Midbrain (tissue), 1 donor: ENCODE measurements at regions not wholly inside any gene's neighbourhood (a gene's known extent, or its start where the extent isn't known, plus 50 kb on each side); places are given as distances from the start of the nearest gene placed in this dataset.
"Not testable (repeated sequence)": the region's sequence is repeated elsewhere in the genome, so short reads cannot be mapped to it uniquely, and the experiment has no call there.

Source experiments
- DNase-seq: peaks from one replicate; lab custom pipeline; 2025; lab: John Stamatoyannopoulos, UW

DNA sequence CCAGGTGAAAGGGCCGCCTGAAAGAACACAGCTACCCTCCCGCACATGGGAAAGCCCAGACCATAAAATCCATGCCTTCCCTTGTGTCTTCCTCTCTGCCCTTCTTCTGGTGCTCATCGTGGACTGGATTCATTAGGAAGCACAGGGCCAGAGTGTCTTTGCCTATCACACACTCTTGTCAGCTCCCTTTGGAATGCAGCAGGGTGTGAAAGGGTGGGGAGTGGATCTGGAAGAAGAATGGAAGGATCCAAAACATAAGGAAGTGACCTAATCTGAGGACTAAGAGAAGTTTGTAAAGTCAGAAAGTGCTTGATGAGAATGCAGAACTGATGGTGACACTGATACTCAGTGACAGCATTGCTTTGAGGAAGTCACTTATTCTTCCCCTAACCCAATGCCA is 1147.3 kb upstream of the GOT2 start:
- no peak for DNase-seq

DNA sequence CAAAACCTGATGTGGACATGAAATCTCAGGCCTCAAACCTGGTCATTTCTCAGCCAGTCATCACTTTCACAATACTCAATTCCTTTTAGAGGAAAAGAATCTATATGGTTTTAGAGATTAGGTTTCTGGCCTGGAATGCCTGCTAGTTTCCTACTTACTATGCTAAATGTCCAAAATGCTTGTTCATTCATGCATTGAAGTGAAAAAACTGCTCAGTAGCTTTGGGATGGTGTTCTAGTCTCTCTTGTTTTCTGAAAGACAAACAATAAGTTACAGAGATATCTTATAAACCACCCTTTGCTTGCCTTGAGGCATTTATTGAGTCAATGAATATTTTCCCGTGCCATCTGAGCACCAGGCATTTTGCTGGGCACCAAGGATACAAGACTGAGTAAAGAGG is 1146.5 kb upstream of the GOT2 start:
- DNase-seq = no peak

DNA sequence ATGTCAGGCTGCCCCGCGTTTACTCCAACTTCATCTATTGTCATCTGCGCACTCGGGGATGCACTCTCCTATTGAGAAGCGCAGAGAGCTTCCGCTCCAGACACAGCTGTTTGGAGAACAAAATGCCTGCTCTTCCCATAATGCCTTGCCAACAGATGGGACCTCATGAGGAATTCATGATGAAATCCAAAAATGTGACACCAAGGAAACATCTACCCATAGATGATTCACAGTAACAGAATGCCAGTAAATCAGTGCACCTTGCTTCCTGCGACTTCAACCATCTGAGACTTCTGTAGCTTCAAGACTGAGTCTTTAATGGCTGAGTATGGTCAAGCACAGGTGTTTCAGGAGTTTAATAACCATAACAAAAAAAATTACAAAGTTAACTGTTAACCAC is 1144.9 kb upstream of the GOT2 start:
- no peak for DNase-seq

DNA sequence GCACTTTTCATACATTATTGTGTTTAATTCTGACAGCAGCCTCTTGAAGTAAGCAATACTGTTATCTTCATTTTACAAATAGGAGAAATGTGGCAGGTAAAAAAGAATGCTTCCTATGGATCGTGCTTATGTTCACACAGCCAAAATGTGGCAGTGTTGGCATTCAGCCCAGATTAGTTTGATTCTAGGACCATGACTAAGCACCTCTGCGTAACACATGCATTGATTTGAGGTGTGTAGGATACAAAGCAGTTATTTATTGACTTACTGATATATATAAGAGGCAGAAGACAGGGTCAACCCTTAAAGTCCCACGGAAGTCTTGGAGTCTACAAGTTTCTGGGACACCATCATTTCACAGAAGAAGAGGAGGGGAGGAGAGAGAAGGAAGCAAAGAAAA is 1144.4 kb upstream of the GOT2 start:
- DNase-seq = no peak

DNA sequence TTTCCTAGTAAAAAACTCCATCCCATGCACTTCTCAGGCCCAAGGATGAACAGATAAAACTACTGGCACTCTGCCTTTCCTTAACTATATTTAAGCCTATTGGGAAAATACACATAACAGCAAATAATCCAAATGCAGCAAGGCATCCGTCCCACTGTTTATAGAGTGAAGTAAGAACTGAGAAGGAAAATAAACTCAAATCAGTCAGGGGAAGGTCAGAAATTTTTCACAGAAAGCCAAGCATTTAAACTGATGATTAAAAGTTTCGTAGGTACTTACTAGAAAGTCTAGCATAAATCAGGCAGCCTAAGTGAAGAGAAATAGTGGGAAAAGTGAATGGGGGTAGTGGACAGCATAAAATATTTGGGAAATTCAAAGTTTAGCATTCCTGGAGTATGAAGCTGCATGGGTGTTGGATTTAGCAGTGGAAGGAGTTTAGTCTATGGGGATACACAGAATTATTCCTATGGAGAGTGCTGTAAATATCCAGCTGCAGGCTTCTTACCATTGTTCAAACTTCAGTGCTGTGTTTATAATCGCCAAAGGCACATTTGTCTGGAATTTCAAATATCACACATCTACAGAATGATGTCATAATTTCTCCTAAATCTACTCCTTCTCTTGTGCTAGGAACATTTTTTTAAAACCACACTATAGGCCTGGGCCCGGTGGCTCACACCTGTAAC is 1131.0 kb upstream of the GOT2 start:
- no peak for DNase-seq

DNA sequence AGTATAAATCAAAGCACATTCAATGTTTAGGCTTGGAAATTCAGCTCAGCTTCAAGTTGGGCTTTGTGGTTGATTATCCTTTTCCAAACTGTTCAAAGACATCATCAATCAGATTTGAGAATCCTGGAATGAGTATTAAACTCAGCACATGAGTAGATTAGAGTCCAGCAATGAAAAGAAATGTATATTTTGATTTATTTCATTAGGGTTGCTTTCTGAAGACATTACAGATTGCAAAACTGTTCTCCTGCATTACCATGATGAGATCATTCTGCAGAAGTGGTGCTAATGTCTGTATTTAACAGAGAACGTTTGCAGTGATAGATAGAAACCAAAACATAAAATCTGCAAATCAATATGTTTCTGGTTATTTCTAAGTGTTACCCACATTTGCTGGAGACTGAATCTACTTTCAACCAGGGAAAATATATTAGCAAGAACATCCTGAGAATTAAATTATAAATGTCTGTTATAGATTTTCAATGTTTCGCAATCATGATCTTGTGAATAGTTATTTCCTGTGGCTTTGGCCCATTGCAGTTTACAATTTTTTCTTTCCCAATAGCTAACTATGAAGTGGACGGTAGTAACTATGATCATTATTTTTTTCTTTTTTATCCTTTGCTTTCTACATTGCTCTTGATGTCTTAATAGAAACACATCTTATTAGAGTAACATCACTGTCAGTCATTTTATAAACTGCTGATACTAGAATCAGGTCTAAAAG is 1125.7 kb upstream of the GOT2 start:
- no peak for DNase-seq

DNA sequence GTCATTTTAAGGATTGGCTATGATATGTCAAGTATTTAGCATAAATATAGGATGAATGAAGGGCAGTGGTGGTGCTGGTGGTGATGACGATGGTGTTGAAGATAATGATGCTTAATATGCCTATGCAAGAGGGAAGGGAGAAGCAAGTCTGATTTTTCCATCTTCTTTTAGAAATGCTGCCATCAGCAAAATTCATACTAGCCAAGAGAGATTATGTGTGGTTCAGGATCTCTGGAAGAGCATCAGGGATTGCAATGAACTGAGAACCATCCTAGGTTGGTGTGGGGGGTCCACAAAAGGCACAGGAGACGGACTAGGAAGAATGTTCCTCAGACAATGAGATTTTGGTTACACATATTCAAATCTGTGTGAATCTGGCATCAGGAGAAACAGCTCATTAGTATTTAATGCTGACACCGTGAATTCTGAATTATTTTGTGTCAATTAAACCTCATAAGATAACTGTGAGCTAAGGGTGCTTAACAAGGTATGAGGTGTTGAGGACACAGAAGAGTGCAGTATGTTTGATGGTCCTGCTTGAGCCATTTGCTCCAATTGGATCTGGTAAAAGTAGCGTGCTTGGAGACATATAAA is 1120.8 kb upstream of the GOT2 start:
- DNase-seq = no peak

DNA sequence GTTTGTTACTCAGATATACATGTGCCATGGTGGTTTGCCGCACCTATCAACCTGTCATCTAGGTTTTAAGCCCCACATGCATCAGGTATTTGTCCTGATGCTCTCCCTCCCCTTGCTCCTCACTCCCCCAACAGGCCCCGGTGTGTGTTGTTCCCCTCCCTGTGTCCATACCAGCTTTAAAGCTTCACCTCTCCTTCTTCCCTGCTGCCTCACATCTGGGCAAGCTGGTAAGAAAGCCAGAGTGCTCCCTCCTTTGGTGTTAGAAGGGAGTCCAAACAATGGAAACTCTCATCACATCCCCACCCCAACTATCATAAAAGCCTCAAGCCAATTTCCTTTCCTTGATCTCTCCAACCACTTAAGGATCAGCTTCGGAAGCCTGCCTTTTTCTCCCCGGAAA is 1115.6 kb upstream of the GOT2 start:
- no peak for DNase-seq

DNA sequence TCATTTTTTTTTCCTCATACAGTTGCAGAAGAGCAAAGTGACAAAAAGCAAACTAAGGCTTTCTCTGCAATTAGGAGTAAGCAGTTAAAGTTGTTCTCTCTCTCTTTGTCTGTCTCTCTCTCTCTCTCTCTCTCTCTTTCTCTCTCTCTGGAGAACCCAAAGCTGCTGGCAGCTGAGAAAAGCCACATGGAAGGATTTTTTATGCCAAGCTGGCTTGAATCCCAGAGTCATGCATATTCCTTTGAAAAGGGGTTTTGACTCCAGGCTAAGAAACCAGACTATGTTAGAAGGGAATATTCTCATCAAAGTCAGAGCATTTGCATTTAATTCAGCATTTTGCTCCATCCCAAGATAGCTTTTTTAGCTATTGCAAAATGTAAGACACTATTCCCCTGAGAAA is 1114.2 kb upstream of the GOT2 start:
- peak; percentile 86 for DNase-seq

DNA sequence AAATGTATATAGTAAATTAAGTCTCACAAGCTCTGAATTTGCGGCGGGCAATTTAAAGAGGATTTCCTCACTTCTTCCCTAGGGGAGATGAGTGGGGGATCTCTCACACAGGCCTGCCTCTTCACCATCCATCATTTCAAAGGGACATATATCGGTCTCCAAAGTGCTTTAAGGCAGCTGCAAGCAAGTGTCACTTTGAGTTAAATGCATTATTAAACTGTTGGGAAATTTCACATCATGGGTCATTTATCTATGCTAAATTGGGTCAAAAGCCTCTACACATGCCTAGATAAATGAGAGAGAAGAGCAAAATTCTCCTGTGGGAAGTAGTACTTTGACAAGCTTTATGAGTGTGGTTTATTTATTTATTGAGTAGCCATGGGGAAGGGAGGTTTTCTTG is 1106.1 kb upstream of the GOT2 start:
- DNase-seq = no peak

DNA sequence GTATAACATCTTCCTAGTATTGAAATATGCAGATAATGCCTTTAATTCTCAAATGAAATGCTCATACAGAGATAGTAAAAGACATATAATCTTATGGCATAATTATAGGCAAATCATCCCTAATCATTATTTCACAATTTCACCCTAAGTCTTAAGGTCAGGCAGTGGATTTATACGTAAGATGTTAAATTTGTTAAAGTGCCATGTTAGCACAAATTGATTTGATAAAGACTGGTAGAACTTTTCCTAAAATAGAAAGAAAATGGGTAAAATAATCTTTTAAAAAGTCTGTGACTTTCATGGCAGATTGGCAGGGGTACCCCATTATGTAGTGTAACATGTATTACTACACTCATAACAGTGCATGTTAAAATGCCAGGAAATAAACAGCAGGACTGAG is 1092.7 kb upstream of the GOT2 start:
- DNase-seq = no peak

DNA sequence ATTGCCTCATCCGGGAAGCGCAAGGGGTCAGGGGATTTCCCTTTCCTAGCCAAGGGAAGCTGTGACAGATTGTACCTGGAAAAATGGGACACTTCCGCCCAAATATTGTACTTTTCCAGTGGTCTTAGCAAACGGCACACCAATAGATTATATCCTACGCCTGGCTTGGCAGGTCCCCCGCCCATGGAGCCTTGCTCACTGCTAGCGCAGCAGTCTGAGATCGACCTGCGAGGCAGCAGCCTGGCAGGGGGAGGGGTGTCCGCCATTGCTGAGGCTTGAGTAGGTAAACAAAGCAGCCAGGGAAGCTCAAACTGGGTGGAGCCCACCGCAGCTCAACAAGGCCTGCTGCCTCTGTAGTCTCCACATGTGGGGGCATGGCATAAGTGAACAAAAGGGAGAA is 1075.4 kb upstream of the GOT2 start:
- DNase-seq = not testable (repeated sequence)

DNA sequence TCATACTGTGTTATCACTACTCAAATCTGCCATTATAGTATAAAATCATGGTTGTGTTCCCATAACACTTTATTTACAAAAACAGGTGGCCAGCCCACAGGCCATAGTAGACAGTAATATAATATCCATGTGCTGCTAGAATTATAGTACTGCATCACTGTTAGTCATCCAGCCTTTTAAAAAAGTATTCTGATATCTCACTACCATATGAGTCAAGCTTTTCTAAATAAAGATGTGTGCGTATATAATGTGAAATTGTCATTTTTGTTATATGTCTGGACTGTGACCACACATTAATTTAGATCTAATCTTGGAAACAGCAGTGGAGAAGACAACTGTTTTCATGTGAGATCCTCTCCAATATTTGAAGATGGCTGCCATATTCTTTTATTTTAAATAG is 1049.1 kb upstream of the GOT2 start:
- no peak for DNase-seq

DNA sequence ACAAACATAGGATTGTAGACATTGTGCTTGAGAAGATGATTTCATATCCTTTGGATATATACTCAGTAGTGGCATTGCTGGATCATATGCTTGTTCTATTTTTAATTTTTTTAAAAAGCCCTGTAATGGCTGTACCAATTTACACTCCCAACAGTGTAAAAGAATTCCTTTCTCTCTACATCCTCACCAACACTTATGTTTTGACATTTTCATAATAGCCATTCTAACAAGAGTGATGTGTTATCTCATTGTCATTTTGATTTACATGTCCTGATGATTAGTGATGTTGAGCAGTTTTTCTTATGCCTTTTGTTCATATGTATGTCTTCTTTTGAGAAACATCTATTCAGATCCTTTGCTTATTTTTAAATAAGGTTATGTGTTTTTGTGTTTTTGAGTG is 1039.2 kb upstream of the GOT2 start:
- no peak for DNase-seq

DNA sequence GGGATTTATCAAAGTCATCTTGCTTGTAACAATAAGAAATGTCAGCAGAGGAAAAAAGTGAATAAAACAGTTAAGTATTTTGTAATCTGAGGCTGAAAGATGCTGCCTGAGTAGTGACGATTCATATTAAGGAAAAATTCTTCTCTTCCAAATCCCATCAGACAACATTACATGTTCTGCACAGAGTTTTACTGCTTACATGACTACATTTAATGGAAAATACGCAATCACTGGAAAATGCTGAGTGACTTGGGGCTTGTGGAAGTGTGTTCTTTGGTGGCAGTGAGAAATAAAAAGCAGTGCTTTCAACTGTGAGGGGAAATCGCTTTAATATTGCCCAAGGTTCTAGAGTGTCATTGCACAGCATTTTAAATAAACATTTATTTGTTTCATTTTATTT is 1025.2 kb upstream of the GOT2 start:
- DNase-seq = no peak

DNA sequence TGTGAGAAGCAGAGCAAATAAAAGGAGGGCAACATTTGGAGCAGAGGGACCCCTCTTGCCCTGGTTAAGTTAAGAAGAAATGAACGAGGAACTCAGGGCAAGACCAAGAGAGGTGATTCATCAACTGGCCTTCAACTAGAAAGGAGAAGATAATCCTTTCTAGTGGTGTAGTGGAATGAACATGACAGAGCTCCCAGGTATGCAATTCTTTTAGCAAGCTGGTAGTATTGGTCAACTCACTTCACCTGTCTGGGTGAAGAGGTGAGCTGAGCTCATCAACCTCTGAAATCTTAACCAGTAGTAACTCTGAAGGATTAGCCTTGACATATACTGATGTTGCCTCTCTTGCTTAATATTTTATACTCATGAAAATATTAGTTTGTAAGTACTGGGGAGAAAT is 1024.7 kb upstream of the GOT2 start:
- no peak for DNase-seq

DNA sequence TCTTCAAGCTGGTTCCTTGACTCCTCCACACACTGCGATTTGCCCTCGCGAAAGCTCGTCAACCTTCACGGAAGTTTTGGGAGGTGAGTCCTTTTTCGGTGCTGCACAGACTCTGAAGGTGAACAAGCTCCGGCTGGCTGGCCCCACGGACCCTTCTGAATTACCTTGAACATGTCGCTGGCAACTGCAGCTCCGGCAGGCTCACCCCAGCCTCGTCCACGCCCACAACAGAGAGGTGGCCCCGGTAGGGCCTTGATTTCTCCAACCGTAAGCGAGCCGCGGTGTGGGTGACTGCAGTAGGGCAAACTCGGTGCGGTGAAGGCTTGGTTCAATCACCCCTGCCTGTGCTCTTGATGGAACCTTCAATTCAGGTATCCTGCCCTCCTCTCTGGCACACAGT is 1020.7 kb upstream of the GOT2 start:
- no peak for DNase-seq

DNA sequence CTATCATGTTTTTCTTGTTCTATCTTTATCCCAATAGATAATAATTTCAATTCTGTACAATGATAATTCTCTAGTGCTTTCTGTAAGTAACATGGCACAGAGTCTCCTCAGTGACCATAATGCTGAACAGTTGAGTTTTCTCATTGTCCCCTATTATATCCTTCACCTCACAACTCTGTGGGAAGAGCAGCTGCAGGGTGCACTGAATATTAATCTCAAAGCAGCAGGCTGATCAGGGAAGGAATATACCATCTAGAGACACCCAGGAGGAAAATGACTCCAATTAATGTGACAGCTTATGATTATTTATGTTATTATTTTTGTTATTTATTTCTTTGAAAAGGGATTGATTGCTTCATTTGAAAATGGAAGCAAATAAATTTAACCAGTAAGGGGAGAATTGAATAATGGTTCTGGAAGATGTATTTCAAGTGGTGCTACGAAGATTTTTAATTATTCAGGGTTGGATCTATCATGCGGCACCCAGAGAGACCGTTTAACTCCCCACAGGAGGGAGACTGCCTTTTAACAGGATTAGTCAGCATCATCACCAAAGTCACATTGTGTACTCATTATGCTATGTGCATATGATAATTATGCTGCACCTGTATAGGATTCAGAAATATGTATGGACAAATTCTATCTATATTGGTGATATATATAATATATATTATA is 1015.7 kb upstream of the GOT2 start:
- no peak for DNase-seq

DNA sequence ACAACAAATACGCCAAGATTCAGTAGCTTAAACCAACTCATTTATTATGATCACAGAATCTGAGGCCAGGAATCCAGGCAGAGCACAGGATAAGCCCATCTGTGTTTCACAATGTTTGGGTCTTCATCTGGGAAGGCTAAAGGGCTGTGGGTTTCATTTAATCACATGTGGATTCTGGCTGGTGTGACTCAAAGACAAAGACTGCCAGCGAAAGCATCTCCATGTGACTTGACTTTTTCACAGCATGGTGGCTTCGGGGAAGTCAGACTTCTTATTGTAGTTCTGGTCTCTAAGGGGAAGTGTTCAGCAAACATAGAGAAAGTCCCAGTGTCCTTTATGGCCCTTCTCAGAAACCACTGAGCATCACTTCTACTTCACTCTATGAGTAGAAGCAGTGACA is 1014.4 kb upstream of the GOT2 start:
- no peak for DNase-seq

DNA sequence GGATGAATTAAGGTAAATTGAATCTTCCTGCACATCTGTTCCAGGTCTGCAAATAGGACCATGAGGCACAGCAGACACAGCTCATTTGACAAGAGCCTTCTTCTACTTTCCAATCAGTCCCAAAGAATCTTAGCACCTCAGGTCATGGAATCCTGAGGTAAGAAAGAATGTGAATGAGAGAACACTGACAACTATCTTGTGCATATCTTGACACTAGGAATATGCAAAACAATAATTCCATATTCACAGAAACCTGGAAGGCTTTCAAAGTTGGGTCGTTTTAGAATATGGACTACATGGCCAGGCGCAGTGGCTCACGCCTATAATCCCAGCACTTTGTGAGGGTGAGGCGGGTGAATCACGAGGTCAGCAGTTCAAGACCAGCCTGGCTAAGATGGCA is 1009.4 kb upstream of the GOT2 start:
- no peak for DNase-seq

DNA sequence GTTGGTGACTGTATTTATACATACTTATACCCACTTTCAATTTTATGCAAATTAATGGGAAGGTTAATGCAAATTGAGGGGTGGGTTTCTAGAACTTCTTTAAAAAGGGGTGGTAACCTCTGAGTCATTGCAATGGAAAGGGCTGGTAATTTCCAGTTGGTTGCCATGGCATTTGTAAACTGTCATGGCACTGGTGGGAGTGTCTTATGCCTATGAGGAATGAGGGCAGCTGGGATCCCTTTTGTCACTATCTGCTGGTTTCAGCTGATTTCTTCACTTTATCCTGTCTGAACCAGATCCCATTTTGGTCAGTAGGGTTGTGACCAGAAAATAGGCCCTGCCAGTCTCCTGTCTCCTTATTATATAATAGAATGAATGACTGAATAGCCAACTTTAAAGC is 1006.7 kb upstream of the GOT2 start:
- DNase-seq = no peak

DNA sequence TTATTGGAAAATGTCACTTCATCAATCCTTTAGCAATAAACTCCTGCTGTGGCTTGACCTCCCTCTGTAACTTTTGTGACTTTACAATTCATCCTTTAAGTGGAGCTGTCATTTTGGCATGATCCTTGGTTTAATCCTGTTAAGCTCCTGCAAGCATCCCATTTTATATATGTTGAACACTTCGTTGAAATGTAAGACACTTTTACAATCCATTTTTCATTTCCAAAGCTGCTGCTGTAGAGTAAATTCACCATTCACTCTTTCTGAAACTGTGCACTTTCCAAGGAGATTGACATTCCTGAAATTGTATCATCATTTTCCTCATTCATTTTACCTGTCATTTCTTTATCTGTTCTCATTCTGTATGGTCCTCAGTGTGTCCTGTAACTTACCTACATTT is 1003.2 kb upstream of the GOT2 start:
- no peak for DNase-seq

DNA sequence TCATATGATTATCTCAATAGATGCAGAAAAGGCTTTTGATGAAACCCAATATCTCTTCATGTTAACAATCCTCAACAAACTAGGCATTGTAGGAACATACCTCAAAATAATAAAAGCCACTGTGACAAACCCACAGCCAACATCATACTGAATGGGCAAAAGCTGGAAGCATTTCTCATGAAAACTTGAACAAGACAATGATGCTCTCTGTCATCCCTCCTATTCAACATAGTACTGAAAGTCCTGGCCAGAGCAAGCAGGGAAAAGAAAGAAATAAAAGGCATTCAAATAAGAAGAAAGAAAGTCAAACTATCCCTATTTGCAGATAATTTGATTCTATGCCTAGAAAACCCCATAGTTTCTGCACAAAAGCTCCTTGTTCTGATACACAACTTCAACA is 999.2 kb upstream of the GOT2 start:
- peak; percentile 51 for DNase-seq
